ENCODE measurements at regions not wholly inside any gene's neighbourhood (a gene's known extent, or its start where the extent isn't known, plus 50 kb on each side); places are given as distances from the start of the nearest gene placed in this dataset.

- H3K9me3 ChIP-seq (ENCODE audit: control insufficient read depth, insufficient read depth, low read length), result no peaks in the 10 kb centered on the region
- intact Hi-C loops (cut with micrococcal nuclease), result no loop called here
- DNase-seq (no peak), ATAC-seq (no peak)
- no peaks in the 10 kb centered on the region for H3K4me1 ChIP-seq (ENCODE audit: control insufficient read depth, insufficient read depth, low read length)
- H3K4me3 ChIP-seq (ENCODE audit: low read length), result no peak overlapping the region
- TF ChIP-seq, protein P1, sequence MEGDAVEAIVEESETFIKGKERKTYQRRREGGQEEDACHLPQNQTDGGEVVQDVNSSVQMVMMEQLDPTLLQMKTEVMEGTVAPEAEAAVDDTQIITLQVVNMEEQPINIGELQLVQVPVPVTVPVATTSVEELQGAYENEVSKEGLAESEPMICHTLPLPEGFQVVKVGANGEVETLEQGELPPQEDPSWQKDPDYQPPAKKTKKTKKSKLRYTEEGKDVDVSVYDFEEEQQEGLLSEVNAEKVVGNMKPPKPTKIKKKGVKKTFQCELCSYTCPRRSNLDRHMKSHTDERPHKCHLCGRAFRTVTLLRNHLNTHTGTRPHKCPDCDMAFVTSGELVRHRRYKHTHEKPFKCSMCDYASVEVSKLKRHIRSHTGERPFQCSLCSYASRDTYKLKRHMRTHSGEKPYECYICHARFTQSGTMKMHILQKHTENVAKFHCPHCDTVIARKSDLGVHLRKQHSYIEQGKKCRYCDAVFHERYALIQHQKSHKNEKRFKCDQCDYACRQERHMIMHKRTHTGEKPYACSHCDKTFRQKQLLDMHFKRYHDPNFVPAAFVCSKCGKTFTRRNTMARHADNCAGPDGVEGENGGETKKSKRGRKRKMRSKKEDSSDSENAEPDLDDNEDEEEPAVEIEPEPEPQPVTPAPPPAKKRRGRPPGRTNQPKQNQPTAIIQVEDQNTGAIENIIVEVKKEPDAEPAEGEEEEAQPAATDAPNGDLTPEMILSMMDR (IDR thresholded peaks at IDR 0.05), result no peak
- Mint-ChIP-seq H3K36me3 (no peaks in the 10 kb centered on the region), H3K4me3 (no peak overlapping the region), H3K9me3 (peaks cover 0 to 2% of the 10 kb centered on the region in 2 donors), H3K27me3 (ENCODE audit: low read depth in 2 of 2) (peaks cover 0 to 4% of the 10 kb centered on the region in 2 donors), H3K27ac (no peak overlapping the region), H3K4me1 (no peaks in the 10 kb centered on the region)
- 34% methylated on average over 2 of the region's 2 CpGs for WGBS (ENCODE audit: insufficient coverage)
- H3K36me3 ChIP-seq (ENCODE audit: control insufficient read depth, insufficient read depth, low read length), result no peaks in the 10 kb centered on the region
- H3K27ac ChIP-seq (ENCODE audit: low read length), result no peak overlapping the region
- no peaks in the 10 kb centered on the region for H3K27me3 ChIP-seq (ENCODE audit: control insufficient read depth, insufficient read depth, low read length)
These were observed 72.8 kb upstream of the PAX1 start for GRCh38 chr20:21632735-21633053.

DNA sequence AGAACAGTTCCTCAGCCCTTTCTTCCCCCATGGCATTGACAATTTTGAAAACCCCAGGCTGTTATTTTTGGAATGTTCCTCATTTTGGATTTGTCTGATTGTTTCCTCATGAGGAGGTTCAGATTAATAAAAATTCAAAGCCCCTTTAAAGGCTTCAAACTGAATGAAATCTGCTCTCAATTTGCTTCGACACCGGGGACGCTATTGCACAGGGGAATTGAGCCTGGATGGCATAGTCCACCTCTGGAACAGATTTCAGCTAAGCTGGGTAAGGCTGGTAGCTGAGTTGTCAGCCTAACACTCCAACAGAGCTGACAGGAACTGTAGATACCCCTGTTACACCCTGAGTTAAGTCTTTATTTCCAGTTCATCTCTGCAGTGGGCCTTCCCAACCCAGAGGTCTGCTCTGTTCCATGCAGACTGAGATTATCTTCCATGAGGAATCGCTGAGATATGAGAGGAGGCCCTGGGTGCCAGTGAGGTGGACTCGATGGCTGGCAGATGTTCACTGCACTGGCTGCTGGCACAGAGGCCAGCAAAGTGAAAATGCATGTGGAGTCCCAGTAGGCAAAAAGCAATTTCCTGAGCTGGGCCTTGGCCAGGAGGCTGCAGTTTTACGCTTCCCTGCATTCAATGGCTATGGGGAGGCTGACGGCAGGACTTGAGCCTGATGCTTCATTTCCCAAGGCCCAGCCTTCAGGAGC is 73.3 kb upstream of the PAX1 start:
- Histone ChIP-seq H3K27ac (ENCODE audit: low read length) (no peak overlapping the region), H3K4me3 (ENCODE audit: low read length) (no peak overlapping the region), H3K36me3 (ENCODE audit: control insufficient read depth, insufficient read depth, low read length) (no peaks in the 10 kb centered on the region), H3K4me1 (ENCODE audit: control insufficient read depth, insufficient read depth, low read length) (no peaks in the 10 kb centered on the region), H3K9me3 (ENCODE audit: control insufficient read depth, insufficient read depth, low read length) (no peaks in the 10 kb centered on the region), H3K27me3 (ENCODE audit: control insufficient read depth, insufficient read depth, low read length) (no peaks in the 10 kb centered on the region)
- no peaks in the 10 kb centered on the region for H3K4me1 Mint-ChIP-seq
- DNase-seq (no peak), ATAC-seq (no peak)
- WGBS (ENCODE audit: insufficient coverage), result 79% methylated on average over 7 of the region's 7 CpGs
- intact Hi-C loops (cut with micrococcal nuclease), result no loop called here
- no peaks in the 10 kb centered on the region for H3K36me3 Mint-ChIP-seq
- TF ChIP-seq, protein P1 (IDR thresholded peaks at IDR 0.05), result no peak
- H3K27me3 Mint-ChIP-seq (ENCODE audit: low read depth in 2 of 2), result peaks cover 0 to 4% of the 10 kb centered on the region in 2 donors
- no peak overlapping the region for H3K27ac Mint-ChIP-seq
- peaks cover 0 to 2% of the 10 kb centered on the region in 2 donors for H3K9me3 Mint-ChIP-seq
- no peak overlapping the region for H3K4me3 Mint-ChIP-seq

GRCh38 chr20:21628800-21629199 is 76.7 kb upstream of the PAX1 start:
- H3K27ac Mint-ChIP-seq, result no peak overlapping the region
- Histone ChIP-seq H3K36me3 (ENCODE audit: control insufficient read depth, insufficient read depth, low read length) (no peaks in the 10 kb centered on the region), H3K27ac (ENCODE audit: low read length) (no peak overlapping the region), H3K4me3 (ENCODE audit: low read length) (no peak overlapping the region), H3K4me1 (ENCODE audit: control insufficient read depth, insufficient read depth, low read length) (no peaks in the 10 kb centered on the region), H3K9me3 (ENCODE audit: control insufficient read depth, insufficient read depth, low read length) (no peaks in the 10 kb centered on the region), H3K27me3 (ENCODE audit: control insufficient read depth, insufficient read depth, low read length) (no peaks in the 10 kb centered on the region)
- intact Hi-C loops (cut with micrococcal nuclease), result no loop called here
- TF ChIP-seq, protein P1 (IDR thresholded peaks at IDR 0.05), result no peak
- H3K27me3 Mint-ChIP-seq (ENCODE audit: low read depth in 2 of 2), result peaks cover 0 to 6% of the 10 kb centered on the region in 2 donors
- ATAC-seq (no peak), DNase-seq (no peak)
- WGBS (ENCODE audit: insufficient coverage), result 67% methylated on average over 4 of the region's 4 CpGs
- H3K4me1 Mint-ChIP-seq, result no peaks in the 10 kb centered on the region
- no peak overlapping the region for H3K4me3 Mint-ChIP-seq
- H3K36me3 Mint-ChIP-seq, result no peaks in the 10 kb centered on the region
- H3K9me3 Mint-ChIP-seq, result peaks cover 3 to 4% of the 10 kb centered on the region in 2 donors

DNA sequence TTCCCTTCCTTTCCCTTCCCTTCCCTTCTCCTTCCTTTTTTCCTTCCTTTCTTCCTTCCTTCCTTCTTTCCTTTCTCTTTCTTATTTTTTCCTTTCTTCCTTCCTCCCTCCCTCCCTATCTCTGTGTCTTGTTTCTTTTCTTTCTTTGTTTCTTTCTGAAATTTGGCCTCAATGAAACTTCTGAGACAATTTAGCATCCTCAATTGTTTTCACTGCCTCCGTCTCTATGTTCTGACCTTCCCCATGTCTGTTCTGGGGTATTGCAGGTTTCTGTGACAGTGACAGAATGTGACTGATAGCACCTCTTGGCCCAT is 81.7 kb upstream of the PAX1 start:
- H3K27me3 ChIP-seq (ENCODE audit: control insufficient read depth, insufficient read depth, low read length), result no peaks in the 10 kb centered on the region
- no peak overlapping the region for H3K27ac ChIP-seq (ENCODE audit: low read length)
- DNase-seq, result no peak
- ATAC-seq, result no peak
- no peak overlapping the region for H3K4me3 Mint-ChIP-seq
- H3K27ac Mint-ChIP-seq, result no peak overlapping the region
- no peaks in the 10 kb centered on the region for H3K9me3 ChIP-seq (ENCODE audit: control insufficient read depth, insufficient read depth, low read length)
- H3K4me1 ChIP-seq (ENCODE audit: control insufficient read depth, insufficient read depth, low read length), result no peaks in the 10 kb centered on the region
- peaks cover 2 to 6% of the 10 kb centered on the region in 2 donors for H3K9me3 Mint-ChIP-seq
- no peak overlapping the region for H3K4me3 ChIP-seq (ENCODE audit: low read length)
- TF ChIP-seq, protein P1 (IDR thresholded peaks at IDR 0.05), result no peak
- no peaks in the 10 kb centered on the region for H3K36me3 Mint-ChIP-seq
- H3K27me3 Mint-ChIP-seq (ENCODE audit: low read depth in 2 of 2), result peaks cover 6 to 15% of the 10 kb centered on the region in 2 donors
- WGBS (ENCODE audit: insufficient coverage), result 100% methylated on average over 1 of the region's 1 CpG
- no peaks in the 10 kb centered on the region for H3K4me1 Mint-ChIP-seq
- H3K36me3 ChIP-seq (ENCODE audit: control insufficient read depth, insufficient read depth, low read length), result no peaks in the 10 kb centered on the region
- intact Hi-C loops (cut with micrococcal nuclease), result no loop called here
